ENCODE measurements at regions not wholly inside any gene's neighbourhood (a gene's known extent, or its start where the extent isn't known, plus 50 kb on each side); places are given as distances from the start of the nearest gene placed in this dataset.

DNA sequence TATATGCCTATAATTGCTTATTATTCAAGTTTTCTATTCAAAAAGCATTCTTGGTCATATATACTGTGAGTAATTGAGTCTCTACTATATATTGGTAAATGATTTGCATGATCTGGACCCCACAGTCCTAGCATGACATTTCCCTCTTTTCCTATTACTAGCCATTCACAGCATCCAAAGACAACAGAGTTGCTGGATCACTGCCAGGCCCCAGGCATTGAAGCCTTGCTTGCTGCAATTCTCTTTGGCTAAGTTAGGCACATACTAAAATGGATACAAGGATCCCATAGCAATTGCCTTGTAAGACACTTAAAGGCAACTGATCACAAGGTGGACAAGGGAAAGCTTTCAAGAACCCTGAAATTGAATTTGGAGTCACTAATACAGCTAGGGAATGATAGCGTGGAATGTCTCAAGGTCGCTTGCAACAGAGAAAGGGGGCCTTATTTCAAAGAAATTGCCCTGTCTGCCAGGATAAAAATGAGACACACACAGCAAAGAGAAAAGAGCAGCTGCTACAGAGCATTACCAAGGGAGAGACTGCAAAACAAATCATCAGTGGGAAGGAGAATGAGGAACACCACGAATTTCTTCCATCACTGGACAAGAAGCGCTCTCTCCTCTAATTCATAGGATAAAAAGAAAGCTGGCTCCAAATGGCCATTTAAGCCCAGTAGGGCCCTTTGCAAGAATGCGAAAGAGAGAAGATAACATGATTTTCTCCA, 77.1 kb upstream of the EPHA4 start:
- 55 to 60% methylated on average over 5 of the region's 5 CpGs for WGBS, 2 experiments (ENCODE audit: low coverage in 1 of 2, low lambda C conversion rate in 2 of 2, missing lambda C conversion rate in 2 of 2)
- Histone ChIP-seq H3K4me2 (ENCODE audit: unreplicated experiment) (no peak overlapping the region), H3K4me1 (ENCODE audit: insufficient read depth) (no peaks in the 10 kb centered on the region), H3K27ac (no peak overlapping the region), H3K27me3 (replicated peaks; ENCODE audit: insufficient read depth) (0 out of 2 replicates have a peak, but pooled peaks cover 3% of the 10 kb centered on the region), H3K79me2 (ENCODE audit: insufficient read depth) (no peaks in the 10 kb centered on the region), H3K9ac (no peak overlapping the region), H4K20me1 (ENCODE audit: insufficient read depth) (no peaks in the 10 kb centered on the region), H3K4me3 (no peak overlapping the region), H2AFZ (no peak overlapping the region), H3K9me3 (ENCODE audit: low read depth) (no peaks in the 10 kb centered on the region), H3K36me3 (ENCODE audit: low read depth) (no peaks in the 10 kb centered on the region), H3F3A (ENCODE audit: insufficient read depth) (no peaks in the 10 kb centered on the region), H3K9me2 (ENCODE audit: insufficient read depth) (no peaks in the 10 kb centered on the region)
- TF ChIP-seq EZH2phosphoT487 (IDR thresholded peaks at IDR 0.05; ENCODE audit: insufficient read depth, low read depth) (no peak), EZH2 (IDR thresholded peaks at IDR 0.05; ENCODE audit: insufficient read depth, poor library complexity, severe bottlenecking) (no peak)
- peak; percentile 7 for DNase-seq
- in situ Hi-C loops (cut with MboI) = no loop called here

DNA sequence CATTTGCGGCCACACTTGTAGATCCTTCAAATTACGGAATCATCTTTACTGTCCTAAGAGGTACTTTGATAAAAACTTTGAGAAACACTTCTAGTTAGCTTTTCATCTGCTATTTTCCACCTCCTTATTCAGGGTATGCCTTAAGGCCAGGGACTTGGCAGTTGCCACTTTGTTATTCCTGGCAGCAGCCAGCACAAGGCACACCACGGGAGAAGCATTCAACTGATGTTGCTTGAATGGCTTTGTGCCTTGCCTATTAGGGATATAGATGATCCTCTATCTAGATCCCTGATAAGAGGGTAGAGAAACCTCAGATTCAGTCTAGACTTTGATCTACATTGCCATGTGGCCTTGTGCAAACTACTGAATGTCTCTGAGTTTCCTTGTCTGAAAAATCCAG, 70.3 kb upstream of the EPHA4 start:
- WGBS, 2 experiments (ENCODE audit: low coverage in 1 of 2, low lambda C conversion rate in 2 of 2, missing lambda C conversion rate in 2 of 2) = 49 to 50% methylated on average over 3 of the region's 3 CpGs
- no peak overlapping the region for H3K4me3 ChIP-seq
- in situ Hi-C loops (cut with MboI) = no loop called here

DNA sequence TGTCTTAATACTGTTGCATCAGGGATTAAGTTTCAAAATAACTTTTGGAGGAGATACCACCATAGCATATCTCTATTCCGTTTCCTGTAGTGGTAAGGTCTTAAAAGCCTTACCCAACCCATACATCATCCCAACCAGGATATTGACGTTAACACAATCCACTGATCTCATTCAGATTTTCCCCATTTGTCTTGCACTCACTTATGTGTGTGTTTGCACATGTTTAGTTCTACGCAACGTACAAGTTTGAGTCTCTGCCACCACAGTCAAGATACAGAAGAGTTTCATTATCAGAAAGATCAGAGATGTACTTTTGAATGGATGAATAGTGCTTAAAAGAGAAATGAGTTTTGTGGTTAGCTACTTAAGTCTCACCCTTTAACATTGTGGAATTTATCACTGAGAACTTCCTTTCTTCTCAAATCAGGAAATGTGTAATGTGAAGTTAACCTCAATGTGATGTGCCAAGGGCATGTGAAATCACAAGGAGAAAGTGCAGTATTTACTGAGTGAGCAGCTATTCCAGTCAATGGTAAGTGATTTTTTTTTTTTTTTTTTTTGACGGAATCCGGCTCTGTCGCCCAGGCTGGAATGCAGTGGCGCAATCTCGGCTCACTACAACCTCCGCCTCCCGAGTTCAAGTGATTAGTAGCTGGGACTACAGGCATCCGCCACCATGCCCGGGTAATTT, 69.2 kb upstream of the EPHA4 start:
- Histone ChIP-seq H3F3A (ENCODE audit: insufficient read depth) (no peaks in the 10 kb centered on the region), H3K79me2 (ENCODE audit: insufficient read depth) (no peaks in the 10 kb centered on the region), H3K9me3 (ENCODE audit: low read depth) (no peaks in the 10 kb centered on the region), H3K27ac (no peak overlapping the region), H2AFZ (no peak overlapping the region), H3K9ac (no peak overlapping the region), H3K4me2 (ENCODE audit: unreplicated experiment) (no peak overlapping the region), H3K36me3 (ENCODE audit: low read depth) (no peaks in the 10 kb centered on the region), H4K20me1 (ENCODE audit: insufficient read depth) (no peaks in the 10 kb centered on the region), H3K4me3 (no peak overlapping the region), H3K27me3 (replicated peaks; ENCODE audit: insufficient read depth) (no peaks in the 10 kb centered on the region), H3K9me2 (ENCODE audit: insufficient read depth) (no peaks in the 10 kb centered on the region), H3K4me1 (ENCODE audit: insufficient read depth) (no peaks in the 10 kb centered on the region)
- DNase-seq = peak; percentile 4
- in situ Hi-C loops (cut with MboI) = no loop called here
- TF ChIP-seq EZH2 (IDR thresholded peaks at IDR 0.05; ENCODE audit: insufficient read depth, poor library complexity, severe bottlenecking) (no peak), EZH2phosphoT487 (IDR thresholded peaks at IDR 0.05; ENCODE audit: insufficient read depth, low read depth) (no peak)
- 73 to 76% methylated on average over 13 of the region's 13 CpGs for WGBS, 2 experiments (ENCODE audit: low coverage in 1 of 2, low lambda C conversion rate in 2 of 2, missing lambda C conversion rate in 2 of 2)

More for the DNA sequence above, 70.3 kb upstream of the EPHA4 start:
- no peak for DNase-seq
- H3K36me3 ChIP-seq (ENCODE audit: low read depth) = no peaks in the 10 kb centered on the region
- no peaks in the 10 kb centered on the region for H4K20me1 ChIP-seq (ENCODE audit: insufficient read depth)
- TF ChIP-seq EZH2 (IDR thresholded peaks at IDR 0.05; ENCODE audit: insufficient read depth, poor library complexity, severe bottlenecking) = no peak
- H2AFZ ChIP-seq = no peak overlapping the region
- no peak overlapping the region for H3K4me2 ChIP-seq (ENCODE audit: unreplicated experiment)
- H3K9me3 ChIP-seq (ENCODE audit: low read depth) = no peaks in the 10 kb centered on the region
- H3K9me2 ChIP-seq (ENCODE audit: insufficient read depth) = no peaks in the 10 kb centered on the region
- H3K9ac ChIP-seq = no peak overlapping the region
- H3K27ac ChIP-seq = no peak overlapping the region
- no peaks in the 10 kb centered on the region for H3K27me3 ChIP-seq (replicated peaks; ENCODE audit: insufficient read depth)
- H3K4me1 ChIP-seq (ENCODE audit: insufficient read depth) = no peaks in the 10 kb centered on the region
- no peaks in the 10 kb centered on the region for H3K79me2 ChIP-seq (ENCODE audit: insufficient read depth)
- no peaks in the 10 kb centered on the region for H3F3A ChIP-seq (ENCODE audit: insufficient read depth)

GRCh38 chr2:221640686-221641085, 68.6 kb upstream of the EPHA4 start:
- H3K36me3 ChIP-seq (ENCODE audit: low read depth) = no peaks in the 10 kb centered on the region
- in situ Hi-C loops (cut with MboI) = no loop called here
- no peaks in the 10 kb centered on the region for H3K9me3 ChIP-seq (ENCODE audit: low read depth)
- no peak overlapping the region for H3K4me3 ChIP-seq
- TF ChIP-seq EZH2 (IDR thresholded peaks at IDR 0.05; ENCODE audit: insufficient read depth, poor library complexity, severe bottlenecking) (no peak), EZH2phosphoT487 (IDR thresholded peaks at IDR 0.05; ENCODE audit: insufficient read depth, low read depth) (no peak)
- H3F3A ChIP-seq (ENCODE audit: insufficient read depth) = no peaks in the 10 kb centered on the region
- no peak overlapping the region for H3K4me2 ChIP-seq (ENCODE audit: unreplicated experiment)
- no peak overlapping the region for H3K9ac ChIP-seq
- H2AFZ ChIP-seq = no peak overlapping the region
- WGBS, 2 experiments (ENCODE audit: low coverage in 1 of 2, low lambda C conversion rate in 2 of 2, missing lambda C conversion rate in 2 of 2) = 20% methylated on average over 1 of the region's 1 CpG
- no peaks in the 10 kb centered on the region for H3K79me2 ChIP-seq (ENCODE audit: insufficient read depth)
- H3K27me3 ChIP-seq (replicated peaks; ENCODE audit: insufficient read depth) = no peaks in the 10 kb centered on the region
- H3K9me2 ChIP-seq (ENCODE audit: insufficient read depth) = no peaks in the 10 kb centered on the region
- no peak overlapping the region for H3K27ac ChIP-seq
- DNase-seq = no peak
- no peaks in the 10 kb centered on the region for H4K20me1 ChIP-seq (ENCODE audit: insufficient read depth)
- H3K4me1 ChIP-seq (ENCODE audit: insufficient read depth) = no peaks in the 10 kb centered on the region
